ENCODE measurements at regions not wholly inside any gene's neighbourhood (a gene's known extent, or its start where the extent isn't known, plus 50 kb on each side); places are given as distances from the start of the nearest gene placed in this dataset.

DNA sequence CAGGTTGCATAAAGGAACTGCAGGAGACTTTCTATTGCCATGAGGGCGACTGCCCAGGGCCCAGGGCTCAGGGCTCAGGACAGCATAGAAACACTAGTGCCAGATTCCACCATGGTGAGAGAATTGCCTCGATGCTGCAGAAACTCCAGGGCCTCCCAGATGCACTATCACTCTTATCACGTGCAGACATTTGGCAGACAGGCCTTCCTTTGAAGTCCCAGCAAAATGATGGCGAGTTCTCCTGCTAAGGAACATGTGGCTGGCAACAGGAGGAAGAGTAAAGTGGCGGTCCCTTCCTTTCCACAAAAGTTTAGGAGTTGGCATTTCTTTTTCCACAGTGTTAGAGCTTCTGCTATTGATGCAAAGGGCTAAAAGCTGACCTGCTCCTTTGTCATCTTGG, 214.0 kb upstream of the LNX1 start:
- Histone ChIP-seq H3K36me3 (ENCODE audit: insufficient read depth) (no peaks in the 10 kb centered on the region), H2AFZ (ENCODE audit: low read depth) (no peak overlapping the region), H4K20me1 (ENCODE audit: insufficient read depth) (no peaks in the 10 kb centered on the region), H3K4me2 (no peak overlapping the region), H3K27me3 (ENCODE audit: insufficient read depth, low read depth) (no peaks in the 10 kb centered on the region), H3K4me3 (IDR thresholded peaks at IDR 0.05; ENCODE audit: insufficient read depth, low read depth, low read length) (no peak overlapping the region), H3K4me1 (ENCODE audit: low read depth, poor library complexity, severe bottlenecking) (no peaks in the 10 kb centered on the region), H3K27ac (no peak overlapping the region), H3K9ac (no peak overlapping the region), H3K79me2 (ENCODE audit: insufficient read depth, low read depth) (no peaks in the 10 kb centered on the region)
- TF ChIP-seq, protein P1, sequence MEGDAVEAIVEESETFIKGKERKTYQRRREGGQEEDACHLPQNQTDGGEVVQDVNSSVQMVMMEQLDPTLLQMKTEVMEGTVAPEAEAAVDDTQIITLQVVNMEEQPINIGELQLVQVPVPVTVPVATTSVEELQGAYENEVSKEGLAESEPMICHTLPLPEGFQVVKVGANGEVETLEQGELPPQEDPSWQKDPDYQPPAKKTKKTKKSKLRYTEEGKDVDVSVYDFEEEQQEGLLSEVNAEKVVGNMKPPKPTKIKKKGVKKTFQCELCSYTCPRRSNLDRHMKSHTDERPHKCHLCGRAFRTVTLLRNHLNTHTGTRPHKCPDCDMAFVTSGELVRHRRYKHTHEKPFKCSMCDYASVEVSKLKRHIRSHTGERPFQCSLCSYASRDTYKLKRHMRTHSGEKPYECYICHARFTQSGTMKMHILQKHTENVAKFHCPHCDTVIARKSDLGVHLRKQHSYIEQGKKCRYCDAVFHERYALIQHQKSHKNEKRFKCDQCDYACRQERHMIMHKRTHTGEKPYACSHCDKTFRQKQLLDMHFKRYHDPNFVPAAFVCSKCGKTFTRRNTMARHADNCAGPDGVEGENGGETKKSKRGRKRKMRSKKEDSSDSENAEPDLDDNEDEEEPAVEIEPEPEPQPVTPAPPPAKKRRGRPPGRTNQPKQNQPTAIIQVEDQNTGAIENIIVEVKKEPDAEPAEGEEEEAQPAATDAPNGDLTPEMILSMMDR (conservative IDR thresholded peaks at IDR 0.05; ENCODE audit: low read depth, low read length) = no peak

DNA sequence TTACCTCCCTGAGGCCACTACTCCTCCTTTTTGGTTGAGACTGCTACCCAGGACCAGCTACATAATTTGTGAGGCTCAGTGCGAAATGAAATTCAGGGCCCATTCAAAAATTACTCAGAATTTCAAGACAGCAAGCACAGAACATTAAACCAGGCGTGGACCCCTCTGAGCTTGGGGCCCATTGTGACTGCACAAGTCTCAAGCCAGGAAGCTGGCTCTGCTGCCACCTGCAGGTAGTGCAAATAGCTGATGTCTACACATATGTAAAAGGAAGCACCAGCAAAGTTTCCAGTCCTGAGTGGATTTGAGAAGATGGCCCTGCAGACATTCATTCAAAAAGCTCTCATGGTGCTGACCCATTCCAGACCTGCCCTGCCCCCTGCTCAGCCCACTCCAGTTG, 213.4 kb upstream of the LNX1 start:
- Histone ChIP-seq H3K79me2 (ENCODE audit: insufficient read depth, low read depth) (no peaks in the 10 kb centered on the region), H3K4me3 (IDR thresholded peaks at IDR 0.05; ENCODE audit: insufficient read depth, low read depth, low read length) (no peak overlapping the region), H3K4me1 (ENCODE audit: low read depth, poor library complexity, severe bottlenecking) (no peaks in the 10 kb centered on the region), H3K27ac (no peak overlapping the region), H3K27me3 (ENCODE audit: insufficient read depth, low read depth) (no peaks in the 10 kb centered on the region), H2AFZ (ENCODE audit: low read depth) (no peak overlapping the region), H3K4me2 (no peak overlapping the region), H4K20me1 (ENCODE audit: insufficient read depth) (no peaks in the 10 kb centered on the region), H3K36me3 (ENCODE audit: insufficient read depth) (no peaks in the 10 kb centered on the region), H3K9ac (no peak overlapping the region)
- TF ChIP-seq, protein P1 (conservative IDR thresholded peaks at IDR 0.05; ENCODE audit: low read depth, low read length) = peak; percentile 71

DNA sequence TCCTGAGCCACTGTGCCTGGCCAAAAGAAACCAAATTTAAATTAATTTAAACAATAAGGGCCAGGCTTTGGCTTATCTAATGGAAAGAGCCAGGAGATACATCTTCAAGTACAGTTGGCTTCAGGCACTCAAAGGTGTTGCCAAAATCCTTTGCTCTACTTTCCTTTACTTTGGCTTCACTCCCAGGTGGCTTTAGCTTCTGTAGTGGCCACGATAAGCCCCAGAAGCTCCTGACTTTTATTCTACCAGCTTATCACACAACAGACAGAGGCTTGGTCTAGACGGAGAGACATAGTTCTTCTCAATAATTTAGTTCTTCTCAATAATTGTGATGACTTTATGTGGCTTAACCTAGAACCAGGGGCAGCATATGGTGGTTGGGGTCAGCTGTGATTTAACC, 211.2 kb upstream of the LNX1 start:
- H2AFZ ChIP-seq (ENCODE audit: low read depth) = no peak overlapping the region
- H3K27ac ChIP-seq = no peak overlapping the region
- no peak overlapping the region for H3K9ac ChIP-seq
- no peaks in the 10 kb centered on the region for H3K4me1 ChIP-seq (ENCODE audit: low read depth, poor library complexity, severe bottlenecking)
- no peak overlapping the region for H3K4me3 ChIP-seq (IDR thresholded peaks at IDR 0.05; ENCODE audit: insufficient read depth, low read depth, low read length)
- no peaks in the 10 kb centered on the region for H3K36me3 ChIP-seq (ENCODE audit: insufficient read depth)
- TF ChIP-seq, protein P1 (conservative IDR thresholded peaks at IDR 0.05; ENCODE audit: low read depth, low read length) = no peak
- H4K20me1 ChIP-seq (ENCODE audit: insufficient read depth) = no peaks in the 10 kb centered on the region
- no peak overlapping the region for H3K4me2 ChIP-seq
- H3K79me2 ChIP-seq (ENCODE audit: insufficient read depth, low read depth) = no peaks in the 10 kb centered on the region
- no peaks in the 10 kb centered on the region for H3K27me3 ChIP-seq (ENCODE audit: insufficient read depth, low read depth)

DNA sequence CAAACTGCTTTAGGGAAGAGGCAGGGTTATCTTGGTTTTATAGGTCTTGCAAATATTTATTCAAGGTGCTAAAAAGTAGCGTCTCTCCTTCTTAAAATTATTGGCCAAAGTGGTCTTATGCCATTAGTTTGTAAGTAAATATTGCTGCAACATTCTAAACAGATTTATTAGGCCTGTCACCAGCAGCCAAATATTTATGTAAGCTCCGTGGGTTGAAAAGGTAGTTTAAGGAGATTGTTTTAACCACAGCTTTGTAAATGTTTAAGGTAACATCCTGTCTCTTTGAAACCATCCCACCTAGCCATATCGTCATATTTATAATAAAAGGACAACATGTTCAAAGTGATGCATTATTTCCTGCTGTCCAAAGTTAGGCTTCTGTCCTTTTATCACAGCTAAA, 210.1 kb upstream of the LNX1 start:
- no peaks in the 10 kb centered on the region for H3K4me1 ChIP-seq (ENCODE audit: low read depth, poor library complexity, severe bottlenecking)
- H3K4me2 ChIP-seq = no peak overlapping the region
- H3K36me3 ChIP-seq (ENCODE audit: insufficient read depth) = no peaks in the 10 kb centered on the region
- TF ChIP-seq, protein P1 (conservative IDR thresholded peaks at IDR 0.05; ENCODE audit: low read depth, low read length) = no peak
- no peak overlapping the region for H2AFZ ChIP-seq (ENCODE audit: low read depth)
- H3K4me3 ChIP-seq (IDR thresholded peaks at IDR 0.05; ENCODE audit: insufficient read depth, low read depth, low read length) = no peak overlapping the region
- H3K27me3 ChIP-seq (ENCODE audit: insufficient read depth, low read depth) = no peaks in the 10 kb centered on the region
- no peak overlapping the region for H3K9ac ChIP-seq
- no peaks in the 10 kb centered on the region for H3K79me2 ChIP-seq (ENCODE audit: insufficient read depth, low read depth)
- H3K27ac ChIP-seq = no peak overlapping the region
- H4K20me1 ChIP-seq (ENCODE audit: insufficient read depth) = no peaks in the 10 kb centered on the region

DNA sequence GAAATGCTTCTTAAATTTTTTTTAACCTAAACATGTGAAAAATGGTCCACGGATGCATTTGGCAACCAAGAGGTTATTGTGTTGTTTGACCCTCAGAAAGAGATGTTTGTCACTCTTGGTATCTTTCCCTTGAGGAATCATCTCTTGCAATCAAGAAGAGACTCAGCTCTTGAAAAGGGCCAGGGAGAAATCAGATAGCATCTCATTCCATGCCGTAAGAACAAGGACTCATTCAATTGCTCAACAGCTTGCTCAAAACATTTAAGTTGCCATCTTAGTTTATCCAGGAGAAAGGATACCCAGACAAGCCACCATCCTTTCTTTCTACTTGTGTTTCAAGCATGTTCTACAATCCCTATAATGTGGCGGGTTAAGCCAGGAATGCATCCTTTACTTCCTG, 209.5 kb upstream of the LNX1 start:
- Histone ChIP-seq H3K4me3 (IDR thresholded peaks at IDR 0.05; ENCODE audit: insufficient read depth, low read depth, low read length) (no peak overlapping the region), H4K20me1 (ENCODE audit: insufficient read depth) (no peaks in the 10 kb centered on the region), H3K4me2 (no peak overlapping the region), H3K36me3 (ENCODE audit: insufficient read depth) (no peaks in the 10 kb centered on the region), H3K79me2 (ENCODE audit: insufficient read depth, low read depth) (no peaks in the 10 kb centered on the region), H3K4me1 (ENCODE audit: low read depth, poor library complexity, severe bottlenecking) (no peaks in the 10 kb centered on the region), H3K9ac (no peak overlapping the region), H3K27ac (no peak overlapping the region), H3K27me3 (ENCODE audit: insufficient read depth, low read depth) (no peaks in the 10 kb centered on the region), H2AFZ (ENCODE audit: low read depth) (no peak overlapping the region)
- TF ChIP-seq, protein P1 (conservative IDR thresholded peaks at IDR 0.05; ENCODE audit: low read depth, low read length) = no peak
